Ecto neural progenitor cell (in vitro differentiated cells): ENCODE measurements at regions not wholly inside any gene's neighbourhood (a gene's known extent, or its start where the extent isn't known, plus 50 kb on each side); places are given as distances from the start of the nearest gene placed in this dataset.

Experiments
- DNase-seq: peaks from one replicate; pipeline ENCODE4 v3.0.0-alpha.2; 2018; ENCODE audit warnings: low spot score

- DNase-seq, result no peak
Measured at GRCh38 chr10:121182219-121182618, 331.1 kb downstream of the WDR11 start.

GRCh38 chr10:121183236-121183635 lies 332.1 kb downstream of the WDR11 start:
- no peak for DNase-seq

GRCh38 chr10:121183707-121184106 lies 332.5 kb downstream of the WDR11 start:
- DNase-seq, result no peak

GRCh38 chr10:121185816-121186455 lies 334.8 kb downstream of the WDR11 start:
- no peak for DNase-seq

- no peak for DNase-seq
Measured at GRCh38 chr10:121187391-121187790, 336.2 kb downstream of the WDR11 start.

- DNase-seq, result no peak
Measured at GRCh38 chr10:121188005-121188404, 336.8 kb downstream of the WDR11 start.

GRCh38 chr10:121189066-121189465 lies 337.9 kb downstream of the WDR11 start:
- no peak for DNase-seq

GRCh38 chr10:121194696-121195523 lies 343.7 kb downstream of the WDR11 start:
- DNase-seq, result no peak

GRCh38 chr10:121195524-121195910 lies 344.4 kb downstream of the WDR11 start:
- DNase-seq, result no peak

GRCh38 chr10:121199081-121199480 lies 347.9 kb downstream of the WDR11 start:
- DNase-seq, result no peak

GRCh38 chr10:121205625-121206024 lies 354.5 kb downstream of the WDR11 start:
- no peak for DNase-seq

- DNase-seq, result no peak
Measured at GRCh38 chr10:121211446-121211845, 360.3 kb downstream of the WDR11 start.

- DNase-seq, result no peak
Measured at GRCh38 chr10:121213437-121213836, 362.3 kb downstream of the WDR11 start.

- no peak for DNase-seq
Measured at GRCh38 chr10:121216295-121216694, 365.1 kb downstream of the WDR11 start.

- no peak for DNase-seq
Measured at GRCh38 chr10:121216721-121217181, 365.6 kb downstream of the WDR11 start.

- DNase-seq, result no peak
Measured at GRCh38 chr10:121217331-121217730, 366.2 kb downstream of the WDR11 start.

- DNase-seq, result no peak
Measured at GRCh38 chr10:121221072-121221471, 369.9 kb downstream of the WDR11 start.

GRCh38 chr10:121221991-121222390 lies 370.8 kb downstream of the WDR11 start:
- no peak for DNase-seq

GRCh38 chr10:121222842-121223241 lies 371.7 kb downstream of the WDR11 start:
- no peak for DNase-seq

- no peak for DNase-seq
Measured at GRCh38 chr10:121231079-121231478, 367.2 kb downstream of the FGFR2 start.

- peak; percentile 26 for DNase-seq
Measured at GRCh38 chr10:121232494-121232893, 365.8 kb downstream of the FGFR2 start.

- no peak for DNase-seq
Measured at GRCh38 chr10:121235692-121236091, 362.6 kb downstream of the FGFR2 start.

GRCh38 chr10:121236621-121237020 lies 361.6 kb downstream of the FGFR2 start:
- peak; percentile 16 for DNase-seq
